ENCODE measurements at regions not wholly inside any gene's neighbourhood (a gene's known extent, or its start where the extent isn't known, plus 50 kb on each side); places are given as distances from the start of the nearest gene placed in this dataset.

DNA sequence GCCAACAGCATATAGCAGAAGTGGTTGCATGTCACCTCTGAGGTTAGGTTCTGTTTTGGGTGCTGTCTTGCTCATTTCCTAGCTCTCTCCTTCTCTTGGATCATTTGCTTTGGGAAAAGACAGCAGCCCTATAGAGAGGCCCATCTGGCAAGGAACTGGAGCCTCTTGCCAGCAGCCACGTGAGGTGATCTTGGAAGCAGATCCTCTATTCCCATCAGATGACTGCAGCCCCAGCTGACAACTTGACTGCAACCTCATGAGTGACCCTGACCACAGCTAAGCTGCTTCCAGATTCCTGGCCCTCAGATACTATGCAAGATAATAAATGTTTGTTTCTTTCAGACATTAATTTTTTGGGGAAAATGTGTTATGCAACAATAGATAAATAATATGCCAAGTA lies 213.3 kb upstream of the HS3ST4 start:
- no peaks in the 10 kb centered on the region for H3K36me3 ChIP-seq
- no peak overlapping the region for H3K4me3 ChIP-seq (ENCODE audit: low read depth, low read length)
- no peaks in the 10 kb centered on the region for H3K27me3 ChIP-seq
- DNase-seq = no peak
- H3K4me1 ChIP-seq = no peaks in the 10 kb centered on the region
- TF ChIP-seq, protein P1, sequence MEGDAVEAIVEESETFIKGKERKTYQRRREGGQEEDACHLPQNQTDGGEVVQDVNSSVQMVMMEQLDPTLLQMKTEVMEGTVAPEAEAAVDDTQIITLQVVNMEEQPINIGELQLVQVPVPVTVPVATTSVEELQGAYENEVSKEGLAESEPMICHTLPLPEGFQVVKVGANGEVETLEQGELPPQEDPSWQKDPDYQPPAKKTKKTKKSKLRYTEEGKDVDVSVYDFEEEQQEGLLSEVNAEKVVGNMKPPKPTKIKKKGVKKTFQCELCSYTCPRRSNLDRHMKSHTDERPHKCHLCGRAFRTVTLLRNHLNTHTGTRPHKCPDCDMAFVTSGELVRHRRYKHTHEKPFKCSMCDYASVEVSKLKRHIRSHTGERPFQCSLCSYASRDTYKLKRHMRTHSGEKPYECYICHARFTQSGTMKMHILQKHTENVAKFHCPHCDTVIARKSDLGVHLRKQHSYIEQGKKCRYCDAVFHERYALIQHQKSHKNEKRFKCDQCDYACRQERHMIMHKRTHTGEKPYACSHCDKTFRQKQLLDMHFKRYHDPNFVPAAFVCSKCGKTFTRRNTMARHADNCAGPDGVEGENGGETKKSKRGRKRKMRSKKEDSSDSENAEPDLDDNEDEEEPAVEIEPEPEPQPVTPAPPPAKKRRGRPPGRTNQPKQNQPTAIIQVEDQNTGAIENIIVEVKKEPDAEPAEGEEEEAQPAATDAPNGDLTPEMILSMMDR (IDR thresholded peaks at IDR 0.05; ENCODE audit: low read depth, low read length) = no peak
- H3K9me3 ChIP-seq = no peaks in the 10 kb centered on the region

DNA sequence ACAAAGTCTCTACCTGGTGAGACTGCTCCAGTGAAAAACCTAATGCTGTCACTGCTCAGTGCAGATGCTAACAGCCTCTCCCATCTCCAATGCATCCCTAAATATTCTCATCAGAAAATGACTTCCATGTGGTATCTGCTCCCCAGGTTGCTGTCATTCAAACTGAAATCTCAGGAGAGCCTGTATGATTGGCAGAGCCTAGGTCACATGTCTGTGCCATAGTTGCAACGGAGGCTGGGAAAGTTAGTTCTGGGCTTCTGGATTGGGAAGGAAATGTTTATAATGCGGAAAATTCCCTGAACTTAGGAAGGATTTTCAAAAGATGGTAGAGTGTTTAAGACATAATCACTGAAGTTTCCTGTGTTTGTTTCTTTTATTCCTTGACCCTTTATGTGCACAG lies 206.4 kb upstream of the ZKSCAN2 start:
- no peak for DNase-seq

DNA sequence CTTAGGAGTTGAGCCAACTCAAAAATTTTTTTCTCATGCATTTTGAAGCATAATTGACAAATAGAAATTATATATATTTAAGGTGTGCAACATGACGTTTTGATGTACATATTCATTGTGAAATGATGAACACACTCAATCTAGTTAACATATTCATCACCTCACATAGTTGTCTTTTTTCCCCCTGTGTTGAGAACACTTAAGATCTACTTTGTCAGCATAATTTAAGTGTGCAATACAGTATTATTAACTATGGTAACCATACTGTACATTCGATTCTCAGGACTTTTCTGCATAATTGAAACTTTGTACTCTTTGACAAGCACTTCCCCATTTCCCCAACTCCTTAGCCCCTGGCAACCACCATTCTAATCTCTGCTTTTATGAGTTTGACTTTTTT lies 192.2 kb upstream of the ZKSCAN2 start:
- no peaks in the 10 kb centered on the region for H3K27me3 ChIP-seq
- TF ChIP-seq, protein P1 (IDR thresholded peaks at IDR 0.05; ENCODE audit: low read depth, low read length) = no peak
- no peak for DNase-seq
- H3K9me3 ChIP-seq = no peaks in the 10 kb centered on the region
- no peak overlapping the region for H3K4me3 ChIP-seq (ENCODE audit: low read depth, low read length)
- H3K36me3 ChIP-seq = no peaks in the 10 kb centered on the region
- no peaks in the 10 kb centered on the region for H3K4me1 ChIP-seq

More for the DNA sequence above, 206.4 kb upstream of the ZKSCAN2 start:
- Histone ChIP-seq H3K4me1 (no peaks in the 10 kb centered on the region), H3K4me3 (ENCODE audit: low read depth, low read length) (no peak overlapping the region), H3K9me3 (no peaks in the 10 kb centered on the region), H3K27me3 (no peaks in the 10 kb centered on the region), H3K36me3 (no peaks in the 10 kb centered on the region)
- TF ChIP-seq, protein P1 (IDR thresholded peaks at IDR 0.05; ENCODE audit: low read depth, low read length) = no peak

DNA sequence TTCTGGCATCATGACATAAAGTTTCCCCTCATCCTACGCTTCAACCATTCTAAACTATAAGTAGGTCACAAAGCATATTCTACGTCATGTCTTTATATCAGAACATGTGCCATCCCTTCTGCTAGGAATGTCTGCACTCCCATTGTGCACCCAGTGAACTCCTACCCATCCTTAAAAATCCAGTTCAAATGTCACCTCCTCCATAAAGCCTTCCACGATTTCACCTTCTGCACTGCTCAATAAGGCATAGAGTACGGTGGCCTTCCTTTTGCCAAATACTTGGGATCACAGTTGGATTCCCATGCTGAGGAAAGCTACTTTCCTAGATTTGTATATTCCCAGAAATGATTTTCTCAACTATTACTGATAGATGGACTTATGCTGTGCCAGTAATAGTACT lies 186.3 kb upstream of the ZKSCAN2 start:
- Histone ChIP-seq H3K9me3 (no peaks in the 10 kb centered on the region), H3K4me3 (ENCODE audit: low read depth, low read length) (no peak overlapping the region), H3K36me3 (no peaks in the 10 kb centered on the region), H3K4me1 (no peaks in the 10 kb centered on the region), H3K27me3 (no peaks in the 10 kb centered on the region)
- DNase-seq = no peak
- TF ChIP-seq, protein P1 (IDR thresholded peaks at IDR 0.05; ENCODE audit: low read depth, low read length) = no peak

DNA sequence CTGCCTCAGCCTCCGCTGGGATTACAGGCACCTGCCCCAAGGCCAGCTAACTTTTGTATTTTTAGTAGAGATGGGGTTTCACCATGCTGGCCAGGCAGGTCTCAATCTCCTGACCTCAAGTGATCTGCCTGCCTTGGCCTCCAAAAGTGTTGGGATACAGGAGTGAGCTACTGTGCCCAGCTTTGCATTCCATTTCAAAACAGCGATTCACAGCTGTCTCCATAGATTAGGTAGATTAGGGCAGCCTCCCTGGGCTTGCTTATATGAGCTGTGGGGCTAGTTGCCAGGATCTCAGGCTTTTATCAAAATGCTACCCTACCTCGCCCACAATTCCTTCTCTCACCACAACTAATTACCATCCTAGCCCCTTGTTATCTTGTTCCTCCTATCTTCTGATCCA lies 176.4 kb upstream of the ZKSCAN2 start:
- no peak for DNase-seq
- no peaks in the 10 kb centered on the region for H3K4me1 ChIP-seq
- no peaks in the 10 kb centered on the region for H3K9me3 ChIP-seq
- TF ChIP-seq, protein P1 (IDR thresholded peaks at IDR 0.05; ENCODE audit: low read depth, low read length) = no peak
- no peaks in the 10 kb centered on the region for H3K27me3 ChIP-seq
- no peaks in the 10 kb centered on the region for H3K36me3 ChIP-seq
- no peak overlapping the region for H3K4me3 ChIP-seq (ENCODE audit: low read depth, low read length)

DNA sequence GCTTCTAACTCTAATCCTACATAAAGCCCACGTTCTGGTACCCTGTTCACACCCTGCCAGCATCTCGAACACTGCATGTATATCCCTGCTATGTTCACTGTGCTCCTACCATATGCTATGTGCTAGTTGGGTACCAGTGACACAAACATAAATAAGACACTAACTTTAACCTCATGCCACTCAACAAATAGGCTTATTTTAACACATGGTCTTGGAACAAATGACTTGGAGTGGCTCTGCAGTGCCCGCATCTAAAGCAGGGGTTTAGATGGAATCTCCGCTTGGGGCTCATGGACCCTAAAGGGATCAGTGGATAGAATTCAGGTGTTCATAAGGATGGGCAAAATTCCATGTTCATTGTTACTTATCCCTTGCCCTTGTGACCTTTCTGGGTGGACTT lies 175.7 kb upstream of the ZKSCAN2 start:
- Histone ChIP-seq H3K4me1 (no peaks in the 10 kb centered on the region), H3K27me3 (no peaks in the 10 kb centered on the region), H3K9me3 (no peaks in the 10 kb centered on the region), H3K36me3 (no peaks in the 10 kb centered on the region), H3K4me3 (ENCODE audit: low read depth, low read length) (no peak overlapping the region)
- TF ChIP-seq, protein P1 (IDR thresholded peaks at IDR 0.05; ENCODE audit: low read depth, low read length) = no peak
- DNase-seq = no peak
